ENCODE measurements at regions not wholly inside any gene's neighbourhood (a gene's known extent, or its start where the extent isn't known, plus 50 kb on each side); places are given as distances from the start of the nearest gene placed in this dataset.

GRCh38 chr2:5803547-5803946 is 111.4 kb downstream of the SOX11 start:
- BruUV-seq (replicated peaks) = no TSS peak
- POLR2A ChIA-PET = no interaction called here
- RAD21 ChIA-PET (ENCODE audit: low non-redundant PET in 1 of 2, low total read pairs in 2 of 2, uncharacterized antibody in 2 of 2, unreplicated experiment in 2 of 2) = no interaction called here
- intact Hi-C loops (cut with micrococcal nuclease) = no loop called here
- CTCF ChIA-PET = no interaction called here
- no peaks in the 10 kb centered on the region for H3K79me2 ChIP-seq (ENCODE audit: insufficient read depth, low read length)
- no peak overlapping the region for H2AFZ ChIP-seq (ENCODE audit: low read depth, low read length, poor library complexity, severe bottlenecking)
- DNase-seq (ENCODE audit: low read depth, low spot score) (no peak), ATAC-seq (no peak)
- H3K9me3 ChIP-seq (ENCODE audit: control insufficient read depth in 1 of 2, insufficient read depth in 1 of 2, low read depth in 1 of 2, low read length in 2 of 2) = peaks cover 18 to 31% of the 10 kb centered on the region in 2 experiments; a peak in 2 of 4 replicates
- no peak overlapping the region for H3K4me2 ChIP-seq (ENCODE audit: low read length)
- H3K4me1 ChIP-seq (ENCODE audit: control insufficient read depth in 1 of 2, insufficient read depth in 2 of 2, low read length in 2 of 2) = no peaks in the 10 kb centered on the region
- H3K36me3 ChIP-seq (ENCODE audit: control insufficient read depth in 1 of 2, insufficient read depth in 2 of 2, low read length in 2 of 2) = no peaks in the 10 kb centered on the region
- no peaks in the 10 kb centered on the region for H3K27me3 ChIP-seq (ENCODE audit: insufficient read depth, low read length)
- no peaks in the 10 kb centered on the region for H3K9me2 ChIP-seq (ENCODE audit: insufficient read depth)
- H3K27ac ChIP-seq (ENCODE audit: low read depth, low read length) = no peak overlapping the region
- no peak overlapping the region for H3K4me3 ChIP-seq (replicated peaks in 1 of 2; ENCODE audit: low read depth in 1 of 2, low read length in 2 of 2)
- H4K20me1 ChIP-seq (ENCODE audit: insufficient read depth) = no peaks in the 10 kb centered on the region
- TF ChIP-seq POLR2AphosphoS5 (IDR thresholded peaks at IDR 0.05; ENCODE audit: low read depth, low read length) (no peak), RAD21 (IDR thresholded peaks at IDR 0.05; ENCODE audit: low read depth) (no peak), ZFX (IDR thresholded peaks at IDR 0.05) (no peak), POLR2A (IDR thresholded peaks at IDR 0.05; ENCODE audit: borderline replicate concordance, extremely low read depth, insufficient read depth, insufficient read length) (no peak), TCF7L2 (IDR thresholded peaks at IDR 0.05; ENCODE audit: borderline replicate concordance, extremely low read depth, insufficient read depth, insufficient read length) (no peak), ZBTB33 (IDR thresholded peaks at IDR 0.05; ENCODE audit: extremely low read depth, insufficient replicate concordance, low read length) (no peak)
- no peak overlapping the region for H3K9ac ChIP-seq (ENCODE audit: low read length)

GRCh38 chr2:5818961-5819600 is 126.9 kb downstream of the SOX11 start:
- Histone ChIP-seq H3K79me2 (ENCODE audit: insufficient read depth, low read length) (no peaks in the 10 kb centered on the region), H3K27me3 (ENCODE audit: insufficient read depth, low read length) (no peaks in the 10 kb centered on the region), H3K27ac (ENCODE audit: low read depth, low read length) (no peak overlapping the region), H3K36me3 (ENCODE audit: control insufficient read depth in 1 of 2, insufficient read depth in 2 of 2, low read length in 2 of 2) (no peaks in the 10 kb centered on the region), H3K9me3 (ENCODE audit: control insufficient read depth in 1 of 2, insufficient read depth in 1 of 2, low read depth in 1 of 2, low read length in 2 of 2) (peaks cover 4 to 16% of the 10 kb centered on the region in 2 experiments; a peak in 2 of 4 replicates), H3K4me3 (replicated peaks in 1 of 2; ENCODE audit: low read depth in 1 of 2, low read length in 2 of 2) (no peak overlapping the region), H3K9ac (ENCODE audit: low read length) (no peak overlapping the region), H2AFZ (ENCODE audit: low read depth, low read length, poor library complexity, severe bottlenecking) (no peak overlapping the region), H3K4me2 (ENCODE audit: low read length) (no peak overlapping the region), H3K4me1 (ENCODE audit: control insufficient read depth in 1 of 2, insufficient read depth in 2 of 2, low read length in 2 of 2) (no peaks in the 10 kb centered on the region), H3K9me2 (ENCODE audit: insufficient read depth) (no peaks in the 10 kb centered on the region), H4K20me1 (ENCODE audit: insufficient read depth) (no peaks in the 10 kb centered on the region)
- POLR2A ChIA-PET = no interaction called here
- intact Hi-C loops (cut with micrococcal nuclease) = no loop called here
- ATAC-seq (no peak), DNase-seq (ENCODE audit: low read depth, low spot score) (no peak)
- CTCF ChIA-PET = no interaction called here
- RAD21 ChIA-PET (ENCODE audit: low non-redundant PET in 1 of 2, low total read pairs in 2 of 2, uncharacterized antibody in 2 of 2, unreplicated experiment in 2 of 2) = no interaction called here
- no TSS peak for BruUV-seq (replicated peaks)
- TF ChIP-seq YY1 (IDR thresholded peaks at IDR 0.05; ENCODE audit: extremely low read depth, insufficient replicate concordance, low read depth, low read length) (no peak), ELF1 (IDR thresholded peaks at IDR 0.05; ENCODE audit: borderline replicate concordance, low read depth) (no peak), JUND (IDR thresholded peaks at IDR 0.05) (no peak), REST (IDR thresholded peaks at IDR 0.05; ENCODE audit: low read depth) (no peak), TCF7L2 (IDR thresholded peaks at IDR 0.05; ENCODE audit: borderline replicate concordance, extremely low read depth, insufficient read depth, insufficient read length) (no peak), SIN3A (IDR thresholded peaks at IDR 0.05; ENCODE audit: low read depth) (no peak), POLR2A (IDR thresholded peaks at IDR 0.05; ENCODE audit: borderline replicate concordance, extremely low read depth, insufficient read depth, insufficient read length) (no peak), SRF (IDR thresholded peaks at IDR 0.05; ENCODE audit: low read depth) (no peak), EGR1 (IDR thresholded peaks at IDR 0.05; ENCODE audit: low read depth) (no peak), MAX (IDR thresholded peaks at IDR 0.05) (no peak), CEBPB (IDR thresholded peaks at IDR 0.05; ENCODE audit: low read depth) (no peak)

Data from HCT116 (cell line).